GM18498 (cell line): ENCODE measurements at regions not wholly inside any gene's neighbourhood (a gene's known extent, or its start where the extent isn't known, plus 50 kb on each side); places are given as distances from the start of the nearest gene placed in this dataset.

Source experiments
- ATAC-seq: cut with Tn5 transposase; IDR thresholded peaks from one replicate; pipeline ENCODE4 v1.9.1; 2021; ENCODE audit warnings: mild to moderate bottlenecking, moderate library complexity; ENCODE audit not compliant: unreplicated experiment

- ATAC-seq: no peak
Measured at GRCh38 chr3:82311901-82312300, 550.5 kb upstream of the GBE1 start.

GRCh38 chr3:82308755-82309154 lies 547.3 kb upstream of the GBE1 start:
- ATAC-seq: no peak

- no peak for ATAC-seq
Measured at GRCh38 chr3:82306189-82306588, 544.7 kb upstream of the GBE1 start.

- ATAC-seq: peak; percentile 45
Measured at GRCh38 chr3:82294609-82295008, 533.2 kb upstream of the GBE1 start.

- peak; percentile 82 for ATAC-seq
Measured at GRCh38 chr3:82293867-82294266, 532.4 kb upstream of the GBE1 start.

GRCh38 chr3:82293435-82293834 lies 532.0 kb upstream of the GBE1 start:
- ATAC-seq: no peak

- ATAC-seq: no peak
Measured at GRCh38 chr3:82287562-82287961, 526.1 kb upstream of the GBE1 start.

GRCh38 chr3:82281205-82281604 lies 519.8 kb upstream of the GBE1 start:
- ATAC-seq: no peak

GRCh38 chr3:82276992-82277391 lies 515.5 kb upstream of the GBE1 start:
- ATAC-seq: no peak

- ATAC-seq: no peak
Measured at GRCh38 chr3:82274897-82275296, 513.5 kb upstream of the GBE1 start.

- ATAC-seq: no peak
Measured at GRCh38 chr3:82265747-82266146, 504.3 kb upstream of the GBE1 start.

GRCh38 chr3:82262193-82262592 lies 500.7 kb upstream of the GBE1 start:
- no peak for ATAC-seq

GRCh38 chr3:82261637-82262036 lies 500.2 kb upstream of the GBE1 start:
- no peak for ATAC-seq

GRCh38 chr3:82261013-82261412 lies 499.6 kb upstream of the GBE1 start:
- ATAC-seq: no peak

- no peak for ATAC-seq
Measured at GRCh38 chr3:82259994-82260393, 498.5 kb upstream of the GBE1 start.

GRCh38 chr3:82240322-82240721 lies 478.9 kb upstream of the GBE1 start:
- ATAC-seq: no peak

GRCh38 chr3:82236257-82236656 lies 474.8 kb upstream of the GBE1 start:
- no peak for ATAC-seq

- ATAC-seq: peak; percentile 87
Measured at GRCh38 chr3:82229397-82229796, 468.0 kb upstream of the GBE1 start.

- ATAC-seq: no peak
Measured at GRCh38 chr3:82224661-82225060, 463.2 kb upstream of the GBE1 start.

GRCh38 chr3:82222401-82222800 lies 461.0 kb upstream of the GBE1 start:
- no peak for ATAC-seq

- ATAC-seq: no peak
Measured at GRCh38 chr3:82217571-82217970, 456.1 kb upstream of the GBE1 start.

- no peak for ATAC-seq
Measured at GRCh38 chr3:82208002-82208710, 446.7 kb upstream of the GBE1 start.

GRCh38 chr3:82202269-82202668 lies 440.8 kb upstream of the GBE1 start:
- no peak for ATAC-seq
